Activated CD4-positive, alpha-beta T cell treated with anti-CD3 and anti-CD28 coated beads, Interleukin-2, amount 50 U/mL, for 16 hours (primary cell): ENCODE measurements at regions not wholly inside any gene's neighbourhood (a gene's known extent, or its start where the extent isn't known, plus 50 kb on each side); places are given as distances from the start of the nearest gene placed in this dataset.
A peak's percentile ranks its signal among the peaks of the same experiment; 100 is the strongest.
"Not testable (repeated sequence)": the region's sequence is repeated elsewhere in the genome, so short reads cannot be mapped to it uniquely, and the experiment has no call there.

ENCODE experiments used
- DNase-seq: peaks from one replicate; pipeline ENCODE4 v3.0.0-alpha.2; 2020

DNA sequence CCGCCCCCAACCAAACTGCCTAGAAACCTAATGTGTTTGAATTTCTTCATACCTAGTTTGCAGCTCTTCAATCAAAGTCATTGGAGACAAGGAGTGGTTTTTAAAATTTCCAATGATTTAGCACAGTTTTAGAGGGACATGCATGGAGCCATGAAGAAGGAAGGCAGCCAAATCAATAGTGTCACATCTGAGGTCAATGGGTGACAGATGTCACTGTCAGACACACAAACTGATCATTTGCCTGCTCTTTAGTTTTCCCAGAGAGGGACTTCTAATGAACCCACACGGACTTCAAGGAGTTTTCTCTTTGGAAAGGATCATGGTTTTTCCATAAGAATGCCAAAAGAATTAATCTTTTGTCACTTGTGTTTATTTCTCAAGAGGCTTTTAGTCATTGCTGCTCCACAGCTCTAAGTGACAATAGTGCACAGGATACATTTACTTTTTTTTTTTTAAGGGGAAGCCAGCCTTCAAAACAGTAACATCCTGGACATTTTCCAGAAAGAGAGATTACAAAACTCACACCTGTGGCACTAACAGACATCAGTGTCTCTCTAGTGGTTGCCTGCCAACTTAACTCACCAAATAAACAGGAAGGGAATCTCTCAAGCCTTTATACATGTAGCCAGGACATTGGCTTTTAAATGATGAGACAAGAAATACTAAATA, 251.1 kb upstream of the DIAPH2 start:
- DNase-seq, result no peak

DNA sequence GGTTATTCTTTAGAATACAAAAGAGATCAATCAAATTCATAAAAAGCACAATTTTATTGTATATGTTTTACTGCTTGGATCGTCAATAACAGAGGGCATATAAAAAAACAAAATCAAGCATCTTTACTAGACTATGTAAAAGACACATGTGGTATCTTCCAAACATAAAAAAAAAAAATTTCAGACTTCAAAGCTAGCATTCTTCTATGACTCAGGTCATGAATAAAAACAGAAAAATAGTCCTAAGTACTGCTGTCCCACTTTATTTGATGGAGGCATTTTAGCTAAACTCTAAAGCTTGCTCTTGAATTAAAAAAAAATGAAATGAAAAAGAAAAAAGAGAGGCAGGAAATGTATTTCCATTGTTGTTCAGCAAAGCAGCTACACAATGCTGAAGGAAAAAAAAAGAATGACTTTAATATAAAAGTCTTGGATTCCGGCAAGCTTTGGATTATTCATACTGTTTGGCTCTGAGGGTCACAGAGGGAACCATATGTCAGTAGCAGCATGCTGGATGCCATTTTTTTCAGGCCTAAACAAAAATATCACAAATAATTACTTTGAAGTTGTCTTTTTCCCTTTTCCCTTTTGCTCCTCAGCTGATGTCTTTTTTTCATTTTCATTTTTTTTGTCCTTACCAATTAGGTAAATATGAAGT, 249.1 kb upstream of the DIAPH2 start:
- DNase-seq, result no peak

DNA sequence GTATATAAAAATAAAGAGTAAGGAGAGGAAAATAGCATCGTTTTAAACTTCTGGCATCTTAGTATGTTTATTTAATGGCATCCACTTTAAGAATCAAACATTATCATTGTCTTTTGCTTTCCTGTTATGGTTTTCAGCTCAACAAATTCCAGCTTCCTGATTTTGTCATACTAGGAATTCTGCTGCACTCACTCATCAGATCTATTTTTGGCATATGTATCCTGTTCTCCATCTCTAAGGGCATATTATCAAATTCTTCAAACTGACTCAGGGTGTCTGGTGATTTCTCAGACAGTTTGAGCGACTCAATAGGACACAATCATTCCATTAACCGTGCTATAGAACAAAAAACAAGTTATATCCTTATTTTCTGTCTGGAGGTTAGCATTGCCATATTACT, 248.5 kb upstream of the DIAPH2 start:
- DNase-seq, result no peak

DNA sequence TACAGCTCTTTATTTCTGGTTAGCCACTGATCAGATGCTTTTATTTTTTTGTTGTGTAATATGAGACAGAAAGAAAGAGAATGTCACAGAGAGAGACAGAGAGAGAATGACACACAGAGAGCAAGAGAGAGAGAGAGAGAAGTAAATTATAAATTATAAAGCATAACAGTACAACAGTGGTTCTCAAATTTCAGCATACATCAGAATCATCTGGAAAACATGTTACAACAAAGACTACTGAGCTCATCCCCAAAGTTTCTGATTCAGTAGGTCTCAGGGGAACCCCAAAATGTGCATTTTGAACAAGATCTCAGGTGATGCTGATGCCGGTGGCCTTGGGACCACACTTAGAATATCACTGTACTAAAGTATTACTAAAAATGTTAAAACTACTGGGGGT, 245.8 kb upstream of the DIAPH2 start:
- DNase-seq, result no peak

DNA sequence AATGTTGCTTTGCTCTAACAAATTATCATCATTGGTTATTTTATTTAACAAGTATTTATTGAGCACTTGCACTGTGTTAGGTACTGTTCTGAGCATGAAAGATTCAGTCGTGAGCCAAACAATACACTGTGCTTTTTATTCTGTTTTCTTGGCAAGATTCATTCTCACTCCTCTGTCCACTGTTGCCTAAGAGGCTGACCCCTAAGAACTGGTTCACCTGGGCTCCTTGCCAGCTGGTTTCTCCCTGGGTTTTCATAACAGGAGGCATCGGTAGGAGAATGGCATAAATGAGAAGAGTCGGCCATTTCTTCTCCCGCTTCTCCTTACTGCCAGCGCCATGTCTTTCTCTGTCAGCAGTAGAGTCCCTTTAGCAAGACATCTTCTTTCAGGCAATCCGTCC, 243.7 kb upstream of the DIAPH2 start:
- DNase-seq, result no peak

DNA sequence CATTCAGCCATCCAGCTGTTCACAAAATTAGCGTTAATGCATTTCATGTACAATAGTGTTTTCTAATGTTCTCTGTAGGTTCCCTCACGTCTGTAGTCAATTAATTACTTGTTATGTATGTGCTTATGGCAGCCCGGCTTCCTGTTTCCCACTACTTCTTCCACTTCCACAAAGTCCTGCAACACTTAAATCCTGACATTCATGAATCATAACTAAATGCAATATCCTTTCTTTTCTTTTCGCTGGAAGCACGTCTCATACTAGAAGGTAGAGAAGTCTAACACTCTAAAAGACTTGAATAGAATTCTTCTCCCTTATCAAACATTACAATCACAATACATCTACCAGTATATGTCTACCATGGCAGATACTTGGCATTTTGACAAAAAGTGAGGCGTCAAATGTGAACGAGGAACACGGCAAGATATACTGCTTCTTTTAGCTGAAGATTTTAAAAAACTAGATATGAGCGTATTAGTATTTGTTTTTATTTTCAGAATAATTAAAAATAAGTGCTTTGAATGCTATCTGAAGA, 239.0 kb upstream of the DIAPH2 start:
- no peak for DNase-seq

DNA sequence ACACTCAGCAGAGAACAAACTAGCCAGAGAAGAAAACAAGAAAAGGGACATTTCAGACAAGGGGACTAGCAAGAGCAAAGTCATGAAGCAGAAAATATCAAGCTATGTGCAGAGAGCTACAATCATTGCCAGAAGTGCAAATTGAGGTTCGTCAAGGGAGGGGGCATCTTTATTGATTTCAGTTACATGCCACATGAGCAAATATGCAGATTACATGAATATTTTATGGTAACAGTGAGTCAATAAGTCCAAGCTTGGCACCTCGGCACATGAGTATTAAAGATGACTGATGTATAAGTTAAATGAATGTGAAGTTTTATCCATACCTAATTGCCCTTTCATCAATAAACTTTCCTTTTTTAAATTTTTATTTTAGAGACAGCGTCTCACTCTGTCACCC, 238.1 kb upstream of the DIAPH2 start:
- no peak for DNase-seq

DNA sequence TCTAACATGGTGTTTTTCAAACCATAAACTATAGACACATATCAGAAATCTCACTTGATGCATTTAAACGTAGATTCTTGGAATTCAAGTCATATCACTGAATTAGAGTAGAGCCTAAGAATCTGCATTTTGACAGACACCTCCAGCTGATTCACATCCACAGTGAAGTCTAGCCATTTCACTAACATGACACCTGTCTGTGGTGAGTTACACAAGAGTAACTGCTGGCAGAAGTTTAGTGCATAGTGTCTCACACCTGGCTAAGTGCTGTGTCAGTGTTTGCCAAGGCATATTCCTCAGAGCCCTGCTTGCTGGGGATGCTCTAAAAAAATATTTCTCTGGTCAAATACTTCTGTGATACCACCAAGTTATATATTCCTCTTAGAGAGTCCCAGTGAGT, 237.5 kb upstream of the DIAPH2 start:
- no peak for DNase-seq

DNA sequence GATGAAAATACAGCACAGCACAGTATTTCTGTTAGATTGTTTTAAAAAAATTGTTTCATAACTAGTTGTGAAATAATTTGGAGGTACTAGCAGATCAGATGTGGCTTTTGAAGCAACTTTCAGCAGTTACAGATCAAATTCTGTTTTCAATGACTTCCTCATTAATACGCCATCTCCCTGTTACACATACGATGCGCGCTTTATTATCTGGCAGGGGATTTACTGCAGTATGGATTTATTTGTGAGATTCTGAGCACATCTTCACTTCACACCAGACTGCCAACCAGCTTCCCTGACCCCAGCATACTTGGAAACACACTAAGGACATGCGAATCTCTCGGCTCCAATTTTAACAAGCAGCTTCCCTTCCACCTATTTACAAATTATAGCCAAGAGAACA, 235.5 kb upstream of the DIAPH2 start:
- DNase-seq, result no peak

DNA sequence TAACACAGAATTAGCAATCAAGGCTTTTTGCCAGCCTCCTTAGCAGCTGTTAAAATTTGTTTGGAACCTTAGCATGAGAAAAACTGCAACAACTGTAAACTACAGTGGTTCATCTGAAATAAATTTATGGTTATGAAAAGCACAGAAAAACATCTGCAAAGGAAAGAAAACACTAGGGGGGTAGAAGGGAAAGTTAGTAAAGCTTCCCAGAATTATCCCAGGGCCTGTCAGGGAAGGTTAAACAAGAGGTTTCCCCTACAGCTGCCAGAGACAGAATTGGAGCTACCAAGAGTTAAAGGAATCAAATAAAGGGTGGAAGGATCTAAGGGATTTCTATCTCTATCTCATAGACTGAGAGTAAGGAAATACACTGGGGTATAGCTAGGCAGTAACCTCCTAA, 234.7 kb upstream of the DIAPH2 start:
- DNase-seq, result no peak

DNA sequence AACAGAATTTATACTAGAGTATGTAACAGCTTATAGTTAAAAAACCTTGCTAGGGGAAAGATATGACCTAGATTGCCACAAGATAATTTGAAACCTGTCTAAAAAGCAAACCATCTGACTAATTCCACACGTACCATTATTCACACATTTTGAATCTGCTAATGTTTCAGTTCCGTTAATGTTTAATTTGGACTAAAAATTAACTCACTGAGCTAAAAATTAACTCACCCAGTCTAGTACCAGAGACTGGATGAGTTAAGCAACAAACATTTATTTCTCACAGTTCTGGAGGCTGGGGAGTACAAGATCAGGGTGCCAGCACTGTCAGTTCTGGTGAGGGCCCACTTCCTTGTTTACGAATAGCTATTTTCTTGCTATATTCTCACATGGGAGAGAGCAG, 231.5 kb upstream of the DIAPH2 start:
- peak; percentile 7 for DNase-seq

DNA sequence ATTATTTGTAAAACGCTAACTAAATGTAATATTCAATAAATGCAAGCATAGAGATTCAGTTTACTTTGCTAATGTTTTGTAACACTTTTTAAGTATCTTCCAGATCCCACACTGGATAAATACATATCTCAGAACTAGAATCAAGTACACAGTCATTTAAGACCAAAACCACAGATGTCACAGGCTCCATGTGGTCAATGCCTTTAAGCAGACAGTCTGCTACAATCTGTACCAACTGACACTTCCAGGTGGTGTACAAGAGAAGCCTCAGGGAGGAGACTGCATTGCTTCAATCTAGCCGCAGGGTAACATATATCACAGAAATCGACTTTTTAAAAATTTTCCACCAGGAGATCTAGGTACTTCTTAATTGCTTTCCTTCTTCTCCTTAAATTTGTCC, 229.6 kb upstream of the DIAPH2 start:
- DNase-seq, result peak; percentile 20

DNA sequence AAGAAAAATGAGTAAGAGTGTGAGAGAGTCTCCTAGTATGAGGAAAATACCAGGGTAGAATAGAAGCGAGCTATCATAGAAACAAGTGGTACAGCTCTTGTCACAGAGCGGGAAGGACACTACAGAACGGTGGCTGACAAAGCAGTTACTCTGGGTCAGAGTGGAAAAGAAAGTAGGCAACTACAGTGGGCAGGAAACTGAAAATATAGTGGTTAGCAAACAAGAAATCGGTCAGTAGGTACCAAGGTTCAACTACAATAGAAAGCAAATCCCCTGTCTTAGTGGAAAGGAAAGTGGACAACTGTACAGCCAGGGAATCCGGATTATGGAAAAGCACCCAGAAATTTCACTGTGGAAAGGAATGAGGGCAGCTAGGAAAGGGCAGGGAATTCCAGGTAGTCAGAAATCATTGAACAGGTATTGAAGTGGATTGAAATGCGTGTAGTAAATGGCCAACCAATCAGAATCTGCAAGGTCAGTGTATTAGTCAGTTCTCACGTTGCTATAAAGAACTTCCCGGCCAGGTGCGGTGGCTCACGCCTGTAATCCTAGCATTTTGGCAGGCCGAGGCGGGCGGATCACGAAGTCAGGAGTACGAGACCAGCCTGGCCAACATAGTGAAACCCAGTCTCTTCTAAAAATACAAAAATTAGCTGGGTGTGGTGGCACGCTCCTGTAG, 219.6 kb upstream of the DIAPH2 start:
- DNase-seq, result no peak

DNA sequence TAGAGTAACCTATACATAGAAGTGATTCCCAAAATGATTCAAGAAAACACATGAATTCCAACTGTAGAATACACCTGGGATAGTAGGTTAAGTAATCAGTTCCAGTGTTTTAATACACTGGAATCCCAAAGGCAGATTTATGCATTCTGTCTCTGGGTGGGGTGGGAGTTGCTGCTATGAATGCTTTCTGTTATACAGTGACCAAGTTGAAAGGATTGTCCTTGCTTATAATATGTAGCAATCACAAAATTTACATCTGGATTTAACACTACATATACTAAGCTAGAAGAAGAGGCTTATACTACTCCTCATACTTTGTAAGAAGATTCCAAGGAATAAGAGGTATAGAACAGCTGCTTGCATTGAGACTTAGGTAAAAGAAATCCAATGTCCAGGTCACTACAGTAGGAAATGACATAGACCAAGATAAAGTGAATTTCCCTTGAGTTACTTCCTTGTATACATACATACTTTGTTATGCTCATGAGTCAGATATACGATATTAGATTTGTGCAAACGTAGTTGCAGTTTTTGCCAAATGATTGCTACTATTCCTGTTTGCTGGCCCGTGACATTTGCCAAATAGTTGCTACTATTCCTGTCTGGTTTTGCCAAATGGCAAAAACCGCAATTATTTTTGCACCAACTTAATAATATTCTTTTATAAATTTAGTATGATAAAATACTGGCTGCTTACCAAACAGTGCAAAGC, 210.5 kb upstream of the DIAPH2 start:
- no peak for DNase-seq

DNA sequence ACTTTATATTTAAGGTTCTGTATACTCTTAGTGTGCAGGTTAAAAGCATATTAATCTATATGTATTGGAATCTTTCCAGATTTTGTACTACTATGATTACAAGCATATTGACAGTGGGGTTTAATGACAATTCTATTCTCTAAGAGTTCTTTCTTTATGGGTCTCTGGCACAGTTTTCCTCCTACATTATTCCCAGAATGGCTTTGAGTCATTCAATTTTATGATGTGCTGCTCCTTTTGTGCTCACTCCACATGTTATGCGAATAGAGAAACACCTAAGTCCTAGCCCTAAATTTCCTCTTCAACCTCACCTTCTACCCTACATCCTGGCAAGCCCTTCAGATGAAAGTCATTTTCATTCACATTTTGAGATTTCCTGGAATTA, 209.9 kb upstream of the DIAPH2 start:
- DNase-seq, result no peak

DNA sequence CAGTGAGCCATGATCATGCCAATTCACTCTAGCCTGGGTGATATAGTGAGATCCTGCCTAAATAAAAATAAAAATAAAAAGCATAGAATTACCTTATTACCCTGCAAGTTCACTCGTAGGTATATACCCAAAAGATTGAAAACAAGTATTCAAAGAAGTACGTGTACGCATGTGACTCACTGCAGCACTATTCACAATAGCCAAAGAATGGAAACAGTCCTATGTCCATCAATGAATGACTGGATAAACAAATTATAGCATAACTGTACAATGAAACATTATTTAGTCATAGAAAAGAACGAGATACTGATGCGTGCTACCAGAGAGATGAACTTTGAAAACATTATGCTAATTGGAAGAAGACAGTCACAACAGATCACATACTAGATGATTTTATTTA, 204.6 kb upstream of the DIAPH2 start:
- DNase-seq, result no peak

DNA sequence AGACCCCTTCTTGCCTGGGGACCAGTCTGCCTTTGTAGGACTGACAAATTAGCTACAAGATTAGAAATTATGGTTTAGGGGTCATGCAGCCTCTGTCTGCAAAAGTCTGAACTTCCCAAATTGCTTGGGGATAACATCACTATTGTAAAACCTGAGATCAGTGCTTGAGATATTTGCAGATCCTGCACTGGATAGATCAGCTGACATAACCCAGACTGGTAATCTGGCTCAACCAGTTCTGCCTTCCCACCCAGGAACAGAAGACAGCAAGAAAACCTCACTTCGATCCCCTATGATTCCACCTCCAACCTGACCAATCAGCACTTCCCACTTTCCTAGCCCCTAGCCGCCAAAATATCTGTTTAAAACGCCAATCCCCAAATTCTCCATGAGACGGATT, 202.8 kb upstream of the DIAPH2 start:
- DNase-seq, result no peak

DNA sequence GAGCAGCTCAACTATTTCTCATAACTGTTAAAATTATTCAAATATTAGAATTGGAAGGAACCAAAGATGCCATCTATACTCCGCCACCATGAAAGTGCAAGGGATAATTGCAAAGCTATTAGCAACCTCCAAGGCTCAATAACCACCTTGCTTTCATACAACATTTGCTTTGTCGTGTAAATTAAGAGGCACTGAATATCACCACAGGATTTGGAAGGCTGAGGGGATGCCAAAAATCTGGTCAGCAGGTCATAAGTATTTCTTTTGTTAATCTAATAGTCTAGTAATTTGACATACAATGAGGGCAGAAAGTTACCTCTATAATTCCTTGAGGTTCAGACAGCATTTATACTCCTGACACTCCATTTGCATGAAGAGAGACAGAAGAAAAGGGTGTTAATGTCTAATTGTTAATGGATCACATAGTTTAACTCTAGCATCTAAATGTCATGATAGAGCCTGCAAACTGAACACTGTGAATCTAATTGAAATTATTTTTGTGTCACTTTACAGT, 200.9 kb upstream of the DIAPH2 start:
- no peak for DNase-seq

DNA sequence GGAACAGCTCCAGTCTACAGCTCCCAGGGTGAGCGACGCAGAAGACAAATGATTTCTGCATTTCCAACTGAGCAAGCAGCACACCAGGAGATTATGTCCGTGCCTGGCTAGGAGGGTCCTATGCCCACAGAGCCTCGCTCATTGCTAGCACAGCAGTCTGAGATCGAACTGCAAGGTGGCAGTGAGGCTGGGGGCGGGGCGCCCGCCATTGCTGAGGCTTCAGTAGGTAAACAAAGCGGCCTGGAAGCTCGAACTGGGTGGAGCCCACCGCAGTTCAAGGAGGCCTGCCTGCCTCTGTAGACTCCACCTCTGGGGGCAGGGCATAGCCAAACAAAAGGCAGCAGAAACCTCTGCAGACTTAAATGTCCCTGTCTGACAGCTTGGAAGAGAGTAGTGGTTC, 198.0 kb upstream of the DIAPH2 start:
- not testable (repeated sequence) for DNase-seq

DNA sequence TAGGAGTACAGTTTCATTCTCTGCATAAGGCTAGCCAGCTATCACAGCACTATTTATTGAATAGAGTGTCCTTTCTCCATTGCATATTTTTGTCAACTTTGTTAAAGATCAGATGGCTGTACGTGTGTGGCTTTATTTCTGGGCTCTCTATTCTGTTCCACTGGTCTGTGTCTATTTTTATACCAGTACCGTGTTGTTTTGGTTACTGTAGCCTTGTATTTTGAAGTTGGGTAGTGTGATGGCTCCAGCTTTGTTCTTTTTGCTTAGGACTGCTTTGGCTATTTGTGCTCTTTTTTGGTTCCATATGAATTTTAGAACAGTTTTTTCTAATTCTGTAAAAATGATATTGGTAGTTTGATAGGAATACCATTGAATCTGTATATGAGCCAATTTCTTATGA, 182.1 kb upstream of the DIAPH2 start:
- no peak for DNase-seq

DNA sequence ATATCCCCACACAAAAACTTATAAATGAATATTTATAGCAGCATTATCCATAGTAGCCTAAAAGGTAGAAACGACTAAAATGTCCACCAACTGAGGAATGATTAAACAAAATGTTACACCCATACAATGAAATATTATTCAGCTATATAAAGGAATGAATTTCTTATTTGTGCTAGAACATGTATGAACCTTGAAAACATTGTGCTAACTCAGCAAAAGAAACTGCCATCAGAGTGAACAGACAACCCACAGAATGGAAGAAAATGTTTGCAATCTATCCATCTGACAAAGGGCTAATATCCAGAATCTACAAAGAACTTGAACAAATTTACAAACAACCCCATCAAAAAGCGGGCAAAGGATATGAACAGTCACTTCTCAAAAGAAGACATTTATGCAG, 155.3 kb upstream of the DIAPH2 start:
- not testable (repeated sequence) for DNase-seq

DNA sequence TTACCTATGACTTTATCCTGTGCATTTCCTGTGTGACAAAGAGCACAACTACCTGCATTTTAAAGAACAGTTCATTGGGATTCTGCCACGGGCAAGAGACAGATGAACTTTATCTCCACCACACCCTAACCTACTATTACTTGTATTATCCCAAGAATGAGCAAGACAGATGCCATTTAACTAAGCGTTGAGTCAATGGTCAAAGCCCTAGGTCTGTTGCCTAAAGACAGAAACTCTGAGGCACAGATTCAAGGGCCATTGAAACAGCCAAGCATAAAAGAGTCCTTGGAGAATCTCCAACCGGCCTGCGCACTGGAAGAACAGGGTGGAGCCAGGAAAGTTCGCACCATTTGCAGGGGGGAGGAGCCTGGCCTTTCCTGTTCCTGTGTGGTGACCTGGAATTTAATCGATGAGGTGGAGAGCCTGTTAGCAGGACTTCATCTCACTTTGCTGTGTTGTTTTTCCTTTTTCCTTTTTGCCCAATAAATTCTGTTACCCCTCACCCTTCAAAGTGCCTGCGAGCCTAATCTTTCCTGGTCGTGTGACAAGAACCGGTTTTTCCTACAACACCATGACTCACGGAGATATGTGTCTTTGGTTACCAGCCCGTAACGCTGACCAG, 146.4 kb upstream of the DIAPH2 start:
- no peak for DNase-seq

DNA sequence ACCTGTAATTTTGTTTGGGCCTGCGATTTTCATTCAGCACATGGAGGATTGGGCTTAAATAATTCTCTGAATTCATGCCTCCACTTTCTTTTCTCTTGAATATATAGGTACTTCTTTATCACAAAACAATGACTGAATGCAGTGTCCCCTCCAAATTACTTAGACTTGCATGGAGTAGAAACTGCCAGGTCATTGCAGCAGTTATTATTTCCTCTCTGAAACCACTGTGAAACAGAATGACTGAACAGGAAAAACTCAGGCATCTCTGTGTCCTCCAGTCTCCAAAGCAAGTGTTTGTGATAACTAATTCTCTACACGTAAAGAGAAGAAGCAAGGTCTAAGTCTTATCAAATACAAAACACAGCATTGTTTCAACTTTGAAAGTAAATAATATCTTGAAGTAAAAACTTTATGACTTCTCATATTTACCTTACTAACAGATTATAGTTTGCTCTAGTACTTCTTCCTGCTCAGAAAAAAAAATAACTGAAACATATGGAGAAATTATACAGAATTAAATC, 144.5 kb upstream of the DIAPH2 start:
- DNase-seq, result peak; percentile 61
